ENCODE measurements at regions not wholly inside any gene's neighbourhood (a gene's known extent, or its start where the extent isn't known, plus 50 kb on each side); places are given as distances from the start of the nearest gene placed in this dataset.

DNA sequence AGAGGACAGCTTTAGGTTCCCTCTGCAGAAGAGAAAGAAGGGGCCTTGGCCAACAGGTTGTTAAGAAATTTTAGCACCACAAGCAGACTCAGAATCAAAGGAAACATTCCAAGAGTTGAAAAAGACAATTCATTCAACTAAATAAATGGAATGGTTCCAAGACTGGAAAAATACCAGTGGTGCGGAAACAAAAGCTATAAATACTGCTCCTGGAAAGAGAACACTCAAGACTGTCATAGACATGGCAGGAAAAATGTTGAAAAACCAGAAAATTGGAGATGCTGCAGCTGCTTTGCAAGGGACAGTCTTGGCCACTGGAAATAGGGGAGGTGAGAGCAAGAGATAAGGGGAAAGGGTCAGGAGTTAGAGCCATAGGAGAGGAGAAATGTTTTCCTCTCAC is 312.7 kb upstream of the CYRIA start (continued):
- TF ChIP-seq, protein P1, sequence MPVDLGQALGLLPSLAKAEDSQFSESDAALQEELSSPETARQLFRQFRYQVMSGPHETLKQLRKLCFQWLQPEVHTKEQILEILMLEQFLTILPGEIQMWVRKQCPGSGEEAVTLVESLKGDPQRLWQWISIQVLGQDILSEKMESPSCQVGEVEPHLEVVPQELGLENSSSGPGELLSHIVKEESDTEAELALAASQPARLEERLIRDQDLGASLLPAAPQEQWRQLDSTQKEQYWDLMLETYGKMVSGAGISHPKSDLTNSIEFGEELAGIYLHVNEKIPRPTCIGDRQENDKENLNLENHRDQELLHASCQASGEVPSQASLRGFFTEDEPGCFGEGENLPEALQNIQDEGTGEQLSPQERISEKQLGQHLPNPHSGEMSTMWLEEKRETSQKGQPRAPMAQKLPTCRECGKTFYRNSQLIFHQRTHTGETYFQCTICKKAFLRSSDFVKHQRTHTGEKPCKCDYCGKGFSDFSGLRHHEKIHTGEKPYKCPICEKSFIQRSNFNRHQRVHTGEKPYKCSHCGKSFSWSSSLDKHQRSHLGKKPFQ (tag by site-specific recombination; IDR thresholded peaks at IDR 0.05) = no peak
- TF ChIP-seq ZNF660 (tag by site-specific recombination; IDR thresholded peaks at IDR 0.05) (no peak), ZNF2 (tag by site-specific recombination; IDR thresholded peaks at IDR 0.05) (no peak)

DNA sequence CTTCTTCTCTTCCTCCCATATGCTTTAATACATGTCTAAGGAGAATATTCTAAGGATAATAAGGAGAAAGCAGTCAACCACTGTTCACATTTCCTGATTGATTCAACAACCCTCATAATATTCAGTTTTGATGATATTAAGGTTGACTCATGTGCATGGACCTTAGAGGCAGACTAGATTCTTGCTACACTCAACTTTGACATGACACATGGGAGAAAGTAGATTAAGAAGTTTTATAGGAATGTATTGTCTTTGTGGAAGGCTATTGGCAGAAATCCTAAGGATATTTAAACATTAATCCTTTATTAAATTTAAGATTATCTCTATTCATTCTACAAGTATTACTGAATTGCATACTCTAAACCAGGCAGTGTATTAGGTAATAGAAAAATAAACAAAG is 309.1 kb upstream of the CYRIA start:
- H3K27ac ChIP-seq (ENCODE audit: extremely low read depth, low read depth, low read length) = no peak overlapping the region
- TF ChIP-seq, protein P2, sequence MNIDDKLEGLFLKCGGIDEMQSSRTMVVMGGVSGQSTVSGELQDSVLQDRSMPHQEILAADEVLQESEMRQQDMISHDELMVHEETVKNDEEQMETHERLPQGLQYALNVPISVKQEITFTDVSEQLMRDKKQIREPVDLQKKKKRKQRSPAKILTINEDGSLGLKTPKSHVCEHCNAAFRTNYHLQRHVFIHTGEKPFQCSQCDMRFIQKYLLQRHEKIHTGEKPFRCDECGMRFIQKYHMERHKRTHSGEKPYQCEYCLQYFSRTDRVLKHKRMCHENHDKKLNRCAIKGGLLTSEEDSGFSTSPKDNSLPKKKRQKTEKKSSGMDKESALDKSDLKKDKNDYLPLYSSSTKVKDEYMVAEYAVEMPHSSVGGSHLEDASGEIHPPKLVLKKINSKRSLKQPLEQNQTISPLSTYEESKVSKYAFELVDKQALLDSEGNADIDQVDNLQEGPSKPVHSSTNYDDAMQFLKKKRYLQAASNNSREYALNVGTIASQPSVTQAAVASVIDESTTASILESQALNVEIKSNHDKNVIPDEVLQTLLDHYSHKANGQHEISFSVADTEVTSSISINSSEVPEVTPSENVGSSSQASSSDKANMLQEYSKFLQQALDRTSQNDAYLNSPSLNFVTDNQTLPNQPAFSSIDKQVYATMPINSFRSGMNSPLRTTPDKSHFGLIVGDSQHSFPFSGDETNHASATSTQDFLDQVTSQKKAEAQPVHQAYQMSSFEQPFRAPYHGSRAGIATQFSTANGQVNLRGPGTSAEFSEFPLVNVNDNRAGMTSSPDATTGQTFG (tag by site-specific recombination; IDR thresholded peaks at IDR 0.05; ENCODE audit: borderline replicate concordance) = no peak
- TF ChIP-seq ZNF146 (tag by site-specific recombination; IDR thresholded peaks at IDR 0.05) (no peak), ZNF76 (tag by site-specific recombination; IDR thresholded peaks at IDR 0.05; ENCODE audit: borderline replicate concordance, low read depth) (no peak), ZEB2 (tag by site-specific recombination; IDR thresholded peaks at IDR 0.05) (no peak), ZNF202 (tag by site-specific recombination; IDR thresholded peaks at IDR 0.05; ENCODE audit: borderline replicate concordance) (no peak), ZNF48 (tag by site-specific recombination; IDR thresholded peaks at IDR 0.05) (no peak)
- TF ChIP-seq, protein P3, sequence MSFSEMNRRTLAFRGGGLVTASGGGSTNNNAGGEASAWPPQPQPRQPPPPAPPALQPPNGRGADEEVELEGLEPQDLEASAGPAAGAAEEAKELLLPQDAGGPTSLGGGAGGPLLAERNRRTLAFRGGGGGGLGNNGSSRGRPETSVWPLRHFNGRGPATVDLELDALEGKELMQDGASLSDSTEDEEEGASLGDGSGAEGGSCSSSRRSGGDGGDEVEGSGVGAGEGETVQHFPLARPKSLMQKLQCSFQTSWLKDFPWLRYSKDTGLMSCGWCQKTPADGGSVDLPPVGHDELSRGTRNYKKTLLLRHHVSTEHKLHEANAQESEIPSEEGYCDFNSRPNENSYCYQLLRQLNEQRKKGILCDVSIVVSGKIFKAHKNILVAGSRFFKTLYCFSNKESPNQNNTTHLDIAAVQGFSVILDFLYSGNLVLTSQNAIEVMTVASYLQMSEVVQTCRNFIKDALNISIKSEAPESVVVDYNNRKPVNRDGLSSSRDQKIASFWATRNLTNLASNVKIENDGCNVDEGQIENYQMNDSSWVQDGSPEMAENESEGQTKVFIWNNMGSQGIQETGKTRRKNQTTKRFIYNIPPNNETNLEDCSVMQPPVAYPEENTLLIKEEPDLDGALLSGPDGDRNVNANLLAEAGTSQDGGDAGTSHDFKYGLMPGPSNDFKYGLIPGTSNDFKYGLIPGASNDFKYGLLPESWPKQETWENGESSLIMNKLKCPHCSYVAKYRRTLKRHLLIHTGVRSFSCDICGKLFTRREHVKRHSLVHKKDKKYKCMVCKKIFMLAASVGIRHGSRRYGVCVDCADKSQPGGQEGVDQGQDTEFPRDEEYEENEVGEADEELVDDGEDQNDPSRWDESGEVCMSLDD (tag by site-specific recombination; IDR thresholded peaks at IDR 0.05) = no peak
- TF ChIP-seq, protein P4, sequence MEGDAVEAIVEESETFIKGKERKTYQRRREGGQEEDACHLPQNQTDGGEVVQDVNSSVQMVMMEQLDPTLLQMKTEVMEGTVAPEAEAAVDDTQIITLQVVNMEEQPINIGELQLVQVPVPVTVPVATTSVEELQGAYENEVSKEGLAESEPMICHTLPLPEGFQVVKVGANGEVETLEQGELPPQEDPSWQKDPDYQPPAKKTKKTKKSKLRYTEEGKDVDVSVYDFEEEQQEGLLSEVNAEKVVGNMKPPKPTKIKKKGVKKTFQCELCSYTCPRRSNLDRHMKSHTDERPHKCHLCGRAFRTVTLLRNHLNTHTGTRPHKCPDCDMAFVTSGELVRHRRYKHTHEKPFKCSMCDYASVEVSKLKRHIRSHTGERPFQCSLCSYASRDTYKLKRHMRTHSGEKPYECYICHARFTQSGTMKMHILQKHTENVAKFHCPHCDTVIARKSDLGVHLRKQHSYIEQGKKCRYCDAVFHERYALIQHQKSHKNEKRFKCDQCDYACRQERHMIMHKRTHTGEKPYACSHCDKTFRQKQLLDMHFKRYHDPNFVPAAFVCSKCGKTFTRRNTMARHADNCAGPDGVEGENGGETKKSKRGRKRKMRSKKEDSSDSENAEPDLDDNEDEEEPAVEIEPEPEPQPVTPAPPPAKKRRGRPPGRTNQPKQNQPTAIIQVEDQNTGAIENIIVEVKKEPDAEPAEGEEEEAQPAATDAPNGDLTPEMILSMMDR (tag by site-specific recombination; IDR thresholded peaks at IDR 0.05) = no peak
- H3K36me3 ChIP-seq (ENCODE audit: control insufficient read depth in 2 of 2, insufficient read depth in 1 of 2, low read length in 2 of 2) = no peaks in the 10 kb centered on the region
- CTCF ChIA-PET = no interaction called here
- no peaks in the 10 kb centered on the region for H3K9me3 ChIP-seq (ENCODE audit: control insufficient read depth, insufficient read depth, low read depth, low read length)
- no peaks in the 10 kb centered on the region for H3K4me1 ChIP-seq (ENCODE audit: control insufficient read depth, insufficient read depth, low read length)
- POLR2A ChIA-PET = no interaction called here
- no peak overlapping the region for H3K4me3 ChIP-seq (ENCODE audit: low read depth, low read length)

DNA sequence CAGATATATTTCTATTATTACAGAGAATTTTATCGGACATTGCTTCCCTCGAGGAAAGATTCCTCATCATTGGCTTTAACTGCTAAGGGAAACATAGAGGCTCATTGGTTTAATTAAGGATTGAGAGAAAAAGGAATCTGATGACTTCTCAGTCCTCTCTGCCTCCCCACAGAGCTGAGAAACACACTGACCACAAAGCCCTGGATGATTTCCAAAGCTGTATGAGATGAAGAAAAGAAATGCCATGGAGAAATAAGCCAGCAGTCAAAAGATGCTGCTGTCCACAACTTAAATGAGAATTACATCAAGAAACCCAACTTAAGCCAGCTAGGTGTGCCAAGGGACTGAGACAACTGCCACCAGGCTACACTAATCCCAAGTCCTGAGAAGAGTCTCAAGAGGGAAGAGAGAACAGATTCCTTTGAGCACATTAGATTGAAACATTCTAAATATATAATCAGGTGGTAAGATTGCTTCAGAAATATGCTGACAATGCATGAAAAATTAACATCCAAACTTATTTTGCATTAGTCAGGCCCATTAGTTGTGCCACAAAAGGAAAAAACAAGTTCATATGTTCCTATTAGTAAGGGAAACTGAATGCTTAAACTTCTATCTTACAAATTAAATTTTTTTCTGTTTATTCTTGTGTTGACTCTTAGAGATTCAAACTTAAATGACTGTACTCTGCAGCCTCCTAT is 308.1 kb upstream of the CYRIA start:
- POLR2A ChIA-PET = no interaction called here
- H3K36me3 ChIP-seq (ENCODE audit: control insufficient read depth in 2 of 2, insufficient read depth in 1 of 2, low read length in 2 of 2) = no peaks in the 10 kb centered on the region
- H3K4me3 ChIP-seq (ENCODE audit: low read depth, low read length) = no peak overlapping the region
- CTCF ChIA-PET = no interaction called here
- H3K27ac ChIP-seq (ENCODE audit: extremely low read depth, low read depth, low read length) = no peak overlapping the region
- no peaks in the 10 kb centered on the region for H3K4me1 ChIP-seq (ENCODE audit: control insufficient read depth, insufficient read depth, low read length)
- no peaks in the 10 kb centered on the region for H3K9me3 ChIP-seq (ENCODE audit: control insufficient read depth, insufficient read depth, low read depth, low read length)
- TF ChIP-seq ZNF585B (tag by site-specific recombination; IDR thresholded peaks at IDR 0.05) = no peak
- no peak for TF ChIP-seq ZNF214 (tag by site-specific recombination; IDR thresholded peaks at IDR 0.05; ENCODE audit: borderline replicate concordance)
